ENCODE measurements at regions not wholly inside any gene's neighbourhood (a gene's known extent, or its start where the extent isn't known, plus 50 kb on each side); places are given as distances from the start of the nearest gene placed in this dataset.

DNA sequence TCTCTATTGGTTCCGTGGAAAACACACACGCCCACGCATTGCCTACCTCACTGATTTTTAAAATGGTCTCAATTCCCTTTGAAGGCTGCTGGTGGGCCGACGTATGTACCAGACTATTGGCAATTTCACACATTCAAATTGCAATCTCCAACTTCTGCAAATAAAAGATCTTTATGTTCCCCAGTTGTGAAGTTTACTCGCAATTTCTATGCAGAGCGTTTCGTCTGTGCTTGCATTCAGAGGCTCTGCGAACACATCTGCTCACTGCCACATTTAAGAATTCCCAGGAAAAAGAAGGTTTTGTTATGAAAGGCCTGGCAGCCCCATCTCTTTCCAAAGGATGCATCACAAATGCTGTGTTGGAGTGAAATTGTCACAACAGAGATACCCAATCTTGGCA lies 288.0 kb upstream of the KAZN start:
- TF ChIP-seq, protein P1, sequence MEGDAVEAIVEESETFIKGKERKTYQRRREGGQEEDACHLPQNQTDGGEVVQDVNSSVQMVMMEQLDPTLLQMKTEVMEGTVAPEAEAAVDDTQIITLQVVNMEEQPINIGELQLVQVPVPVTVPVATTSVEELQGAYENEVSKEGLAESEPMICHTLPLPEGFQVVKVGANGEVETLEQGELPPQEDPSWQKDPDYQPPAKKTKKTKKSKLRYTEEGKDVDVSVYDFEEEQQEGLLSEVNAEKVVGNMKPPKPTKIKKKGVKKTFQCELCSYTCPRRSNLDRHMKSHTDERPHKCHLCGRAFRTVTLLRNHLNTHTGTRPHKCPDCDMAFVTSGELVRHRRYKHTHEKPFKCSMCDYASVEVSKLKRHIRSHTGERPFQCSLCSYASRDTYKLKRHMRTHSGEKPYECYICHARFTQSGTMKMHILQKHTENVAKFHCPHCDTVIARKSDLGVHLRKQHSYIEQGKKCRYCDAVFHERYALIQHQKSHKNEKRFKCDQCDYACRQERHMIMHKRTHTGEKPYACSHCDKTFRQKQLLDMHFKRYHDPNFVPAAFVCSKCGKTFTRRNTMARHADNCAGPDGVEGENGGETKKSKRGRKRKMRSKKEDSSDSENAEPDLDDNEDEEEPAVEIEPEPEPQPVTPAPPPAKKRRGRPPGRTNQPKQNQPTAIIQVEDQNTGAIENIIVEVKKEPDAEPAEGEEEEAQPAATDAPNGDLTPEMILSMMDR (IDR thresholded peaks at IDR 0.05), result no peak
- TF ChIP-seq EP300 (IDR thresholded peaks at IDR 0.05; ENCODE audit: low read depth), result no peak
- TF ChIP-seq POLR2AphosphoS5 (IDR thresholded peaks at IDR 0.05), result no peak
- TF ChIP-seq POLR2A (IDR thresholded peaks at IDR 0.05), result no peak
